ENCODE measurements at regions not wholly inside any gene's neighbourhood (a gene's known extent, or its start where the extent isn't known, plus 50 kb on each side); places are given as distances from the start of the nearest gene placed in this dataset.

GRCh38 chr12:124452576-124453331 lies 114.7 kb downstream of the NCOR2 start:
- DNase-seq (ENCODE audit: low spot score) = peak; percentile 64
- in situ Hi-C loops (cut with MboI; ENCODE audit: low sequenced_read_pairs, unreplicated experiment) = no loop called here
- no peak for TF ChIP-seq CTCF (IDR thresholded peaks at IDR 0.05; ENCODE audit: borderline replicate concordance, control extremely low read depth, extremely low read depth, insufficient read depth, missing control alignments)

- in situ Hi-C loops (cut with MboI; ENCODE audit: low sequenced_read_pairs, unreplicated experiment) = no loop called here
- no peak for DNase-seq (ENCODE audit: low spot score)
- TF ChIP-seq CTCF (IDR thresholded peaks at IDR 0.05; ENCODE audit: borderline replicate concordance, control extremely low read depth, extremely low read depth, insufficient read depth, missing control alignments) = no peak
These were observed 115.7 kb downstream of the NCOR2 start for GRCh38 chr12:124451637-124452243.

GRCh38 chr12:124451016-124451415 lies 116.4 kb downstream of the NCOR2 start:
- in situ Hi-C loops (cut with MboI; ENCODE audit: low sequenced_read_pairs, unreplicated experiment) = no loop called here
- no peak for TF ChIP-seq CTCF (IDR thresholded peaks at IDR 0.05; ENCODE audit: borderline replicate concordance, control extremely low read depth, extremely low read depth, insufficient read depth, missing control alignments)
- DNase-seq (ENCODE audit: low spot score) = no peak

GRCh38 chr12:124450376-124450750 lies 117.0 kb downstream of the NCOR2 start:
- in situ Hi-C loops (cut with MboI; ENCODE audit: low sequenced_read_pairs, unreplicated experiment) = no loop called here
- DNase-seq (ENCODE audit: low spot score) = no peak
- TF ChIP-seq CTCF (IDR thresholded peaks at IDR 0.05; ENCODE audit: borderline replicate concordance, control extremely low read depth, extremely low read depth, insufficient read depth, missing control alignments) = no peak

GRCh38 chr12:124449623-124450375 lies 117.6 kb downstream of the NCOR2 start:
- no peak for DNase-seq (ENCODE audit: low spot score)

More at GRCh38 chr12:124449623-124450375, 117.6 kb downstream of the NCOR2 start:
- no peak for TF ChIP-seq CTCF (IDR thresholded peaks at IDR 0.05; ENCODE audit: borderline replicate concordance, control extremely low read depth, extremely low read depth, insufficient read depth, missing control alignments)
- in situ Hi-C loops (cut with MboI; ENCODE audit: low sequenced_read_pairs, unreplicated experiment) = no loop called here

All from GM13976 (cell line).